ENCODE measurements at regions not wholly inside any gene's neighbourhood (a gene's known extent, or its start where the extent isn't known, plus 50 kb on each side); places are given as distances from the start of the nearest gene placed in this dataset.

DNA sequence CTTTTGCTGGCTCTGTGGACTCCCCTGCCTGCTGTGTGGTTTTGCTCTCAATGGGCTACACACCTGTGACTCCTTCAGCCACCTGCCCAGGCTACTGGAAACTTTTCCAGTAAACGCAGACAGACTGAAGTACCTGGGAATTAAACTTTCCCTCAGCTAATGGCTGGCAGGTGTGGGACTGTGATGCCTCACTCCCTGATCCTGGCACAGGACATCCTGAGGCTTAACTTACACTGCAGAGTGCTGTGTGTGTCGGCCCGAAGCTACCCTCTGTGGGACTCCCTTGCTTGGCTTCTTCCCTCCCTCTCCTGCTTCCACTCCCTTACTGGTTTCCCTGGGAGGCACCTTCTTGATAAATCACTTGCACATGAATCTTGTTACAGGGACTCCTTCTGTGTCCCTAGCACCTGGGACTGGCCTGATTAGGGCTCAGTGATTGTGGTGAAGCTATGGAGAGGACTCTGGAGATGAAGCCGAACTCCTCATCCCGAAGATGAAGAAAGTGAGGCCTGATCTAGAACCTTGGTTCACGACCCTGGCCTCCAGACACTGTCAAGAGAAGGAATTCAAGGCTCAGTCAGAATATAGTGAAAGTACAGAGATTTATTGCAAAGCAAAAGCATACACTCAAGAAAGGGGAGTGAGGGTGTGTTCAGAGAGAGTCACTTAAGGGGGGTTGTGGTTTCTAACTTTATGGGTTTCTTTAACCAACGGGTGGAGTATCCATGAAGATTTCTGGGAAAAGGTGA, 113.4 kb upstream of the ALDH1B1 start:
- no peak for DNase-seq
- Mint-ChIP-seq H3K36me3 (ENCODE audit: low read depth) (no peaks in the 10 kb centered on the region), H3K27me3 (ENCODE audit: low read depth) (no peaks in the 10 kb centered on the region), H3K9me3 (no peaks in the 10 kb centered on the region), H3K4me1 (ENCODE audit: low read depth) (peaks cover 15% of the 10 kb centered on the region), H3K4me3 (no peak overlapping the region), H3K27ac (no peak overlapping the region)
- intact Hi-C loops (cut with micrococcal nuclease): loop anchor here (10.0 kb wide), 1 partner anchor 54 kb away; no protein-coding TSS in a partner anchor
- CTCF ChIA-PET: no interaction called here

DNA sequence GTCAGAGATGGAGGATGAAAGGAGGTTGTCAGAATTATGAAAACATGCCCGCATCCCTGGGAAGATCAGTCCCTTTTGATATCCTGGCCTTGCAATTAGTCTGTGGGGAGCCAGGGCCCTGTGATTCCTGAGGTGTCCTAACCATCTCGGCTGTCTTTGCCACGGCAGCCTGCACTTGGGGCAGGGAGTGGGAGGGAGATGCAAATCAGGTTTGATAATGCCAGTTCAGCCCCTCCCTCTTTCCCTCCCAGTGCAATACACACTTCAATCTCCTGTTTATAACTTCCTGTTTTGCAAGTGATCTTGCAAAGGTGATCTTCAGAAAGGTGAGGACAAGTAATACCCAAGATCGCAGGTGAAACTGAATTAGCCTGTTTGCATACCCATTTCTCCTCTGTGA, 114.0 kb upstream of the ALDH1B1 start:
- no peak for DNase-seq
- Mint-ChIP-seq H3K4me1 (ENCODE audit: low read depth) (peaks cover 15% of the 10 kb centered on the region), H3K36me3 (ENCODE audit: low read depth) (no peaks in the 10 kb centered on the region), H3K27ac (no peak overlapping the region), H3K4me3 (no peak overlapping the region), H3K9me3 (no peaks in the 10 kb centered on the region), H3K27me3 (ENCODE audit: low read depth) (no peaks in the 10 kb centered on the region)
- intact Hi-C loops (cut with micrococcal nuclease): loop anchor here (10.0 kb wide), 1 partner anchor 54 kb away; no protein-coding TSS in a partner anchor
- CTCF ChIA-PET: no interaction called here

GRCh38 chr9:38277601-38278200, 114.8 kb upstream of the ALDH1B1 start:
- H3K4me1 Mint-ChIP-seq (ENCODE audit: low read depth): peaks cover 15% of the 10 kb centered on the region
- H3K9me3 Mint-ChIP-seq: no peaks in the 10 kb centered on the region
- no peaks in the 10 kb centered on the region for H3K36me3 Mint-ChIP-seq (ENCODE audit: low read depth)
- no peak overlapping the region for H3K4me3 Mint-ChIP-seq
- H3K27ac Mint-ChIP-seq: no peak overlapping the region
- CTCF ChIA-PET: no interaction called here
- intact Hi-C loops (cut with micrococcal nuclease): loop anchor here (10.0 kb wide), 1 partner anchor 53 kb away; no protein-coding TSS in a partner anchor
- no peaks in the 10 kb centered on the region for H3K27me3 Mint-ChIP-seq (ENCODE audit: low read depth)
- no peak for DNase-seq

DNA sequence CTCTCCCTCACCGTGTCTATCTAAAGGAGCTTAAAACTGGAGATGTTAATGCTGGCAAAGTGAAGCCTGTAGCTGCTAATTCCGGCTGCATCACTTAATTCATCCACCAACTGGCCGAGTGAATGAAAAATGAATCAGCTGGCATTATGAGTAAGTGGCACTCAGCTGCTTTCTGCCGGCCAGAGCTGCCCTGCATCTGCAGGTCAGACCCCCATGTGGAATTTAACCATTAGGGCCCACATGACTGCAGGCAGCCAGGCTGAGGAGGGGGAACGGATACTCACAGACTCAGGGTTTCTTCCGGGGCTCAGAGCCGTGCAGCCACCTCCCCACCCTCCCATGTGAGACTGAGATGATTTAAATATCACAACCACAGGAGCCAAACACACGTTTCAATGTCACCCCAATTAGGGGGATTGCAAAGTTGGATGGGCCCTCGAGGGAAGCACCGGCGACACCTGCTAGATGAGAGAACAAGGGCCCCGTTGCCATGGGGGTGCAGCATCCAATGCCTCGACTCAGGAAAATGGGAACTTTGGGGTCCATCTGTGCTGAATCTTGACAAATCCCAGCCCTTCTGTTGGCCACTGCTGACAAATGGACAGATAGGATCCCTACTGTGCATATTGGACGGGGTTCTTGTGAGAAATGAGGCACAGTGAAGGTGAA, 115.6 kb upstream of the ALDH1B1 start:
- H3K9me3 Mint-ChIP-seq: no peaks in the 10 kb centered on the region

DNA sequence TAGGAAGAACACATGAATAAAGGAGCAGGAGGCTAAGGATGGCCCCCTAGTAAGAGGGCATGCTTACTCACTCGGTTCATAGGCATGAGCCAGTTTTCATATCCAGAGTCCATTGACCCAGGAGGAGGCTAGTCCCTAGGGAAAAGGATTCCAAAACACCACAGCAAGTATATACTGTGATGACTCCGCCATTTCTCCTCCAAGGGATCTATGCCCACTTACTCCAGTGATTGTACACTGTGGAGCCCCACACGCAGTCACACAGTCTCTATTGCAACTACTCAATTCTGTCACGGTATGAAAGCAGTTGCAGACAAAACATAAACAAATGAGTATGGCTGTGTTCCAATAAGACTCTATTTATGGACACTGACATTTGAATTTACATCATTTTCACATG, 117.7 kb upstream of the ALDH1B1 start:
- Mint-ChIP-seq H3K36me3 (ENCODE audit: low read depth) (no peaks in the 10 kb centered on the region), H3K4me3 (no peak overlapping the region), H3K9me3 (no peaks in the 10 kb centered on the region), H3K27ac (no peak overlapping the region), H3K27me3 (ENCODE audit: low read depth) (no peaks in the 10 kb centered on the region), H3K4me1 (ENCODE audit: low read depth) (peaks cover 15% of the 10 kb centered on the region)
- CTCF ChIA-PET: no interaction called here
- DNase-seq: no peak
- intact Hi-C loops (cut with micrococcal nuclease): loop anchor here (10.0 kb wide), 1 partner anchor 50 kb away; no protein-coding TSS in a partner anchor

More for the DNA sequence above, 115.6 kb upstream of the ALDH1B1 start:
- CTCF ChIA-PET: no interaction called here
- H3K4me1 Mint-ChIP-seq (ENCODE audit: low read depth): peaks cover 15% of the 10 kb centered on the region
- H3K36me3 Mint-ChIP-seq (ENCODE audit: low read depth): no peaks in the 10 kb centered on the region
- no peak overlapping the region for H3K4me3 Mint-ChIP-seq
- no peak overlapping the region for H3K27ac Mint-ChIP-seq
- no peak for DNase-seq
- intact Hi-C loops (cut with micrococcal nuclease): loop anchor here (10.0 kb wide), 1 partner anchor 52 kb away; no protein-coding TSS in a partner anchor
- no peaks in the 10 kb centered on the region for H3K27me3 Mint-ChIP-seq (ENCODE audit: low read depth)

GRCh38 chr9:38272710-38273109, 119.8 kb upstream of the ALDH1B1 start:
- Mint-ChIP-seq H3K4me1 (ENCODE audit: low read depth) (no peaks in the 10 kb centered on the region), H3K9me3 (no peaks in the 10 kb centered on the region), H3K27me3 (ENCODE audit: low read depth) (no peaks in the 10 kb centered on the region), H3K4me3 (no peak overlapping the region), H3K27ac (no peak overlapping the region), H3K36me3 (ENCODE audit: low read depth) (no peaks in the 10 kb centered on the region)
- intact Hi-C loops (cut with micrococcal nuclease): loop anchor here (10.0 kb wide), 1 partner anchor 48 kb away; no protein-coding TSS in a partner anchor
- CTCF ChIA-PET: no interaction called here
- DNase-seq: no peak

- Mint-ChIP-seq H3K4me1 (ENCODE audit: low read depth) (no peaks in the 10 kb centered on the region), H3K36me3 (ENCODE audit: low read depth) (no peaks in the 10 kb centered on the region), H3K9me3 (peaks cover under 1% of the 10 kb centered on the region), H3K4me3 (no peak overlapping the region), H3K27ac (no peak overlapping the region), H3K27me3 (ENCODE audit: low read depth) (peaks cover under 1% of the 10 kb centered on the region)
- CTCF ChIA-PET: no interaction called here
- DNase-seq: no peak
- intact Hi-C loops (cut with micrococcal nuclease): loop anchor here (10.0 kb wide), 1 partner anchor 47 kb away; no protein-coding TSS in a partner anchor
Observed at GRCh38 chr9:38271666-38272241, 120.7 kb upstream of the ALDH1B1 start.

GRCh38 chr9:38269775-38270174, 122.7 kb upstream of the ALDH1B1 start:
- Mint-ChIP-seq H3K27ac (no peak overlapping the region), H3K36me3 (ENCODE audit: low read depth) (no peaks in the 10 kb centered on the region), H3K9me3 (peaks cover 14% of the 10 kb centered on the region), H3K27me3 (ENCODE audit: low read depth) (peaks cover 4% of the 10 kb centered on the region), H3K4me3 (no peak overlapping the region), H3K4me1 (ENCODE audit: low read depth) (no peaks in the 10 kb centered on the region)
- intact Hi-C loops (cut with micrococcal nuclease): loop anchor here (10.0 kb wide), 3 partner anchors 45 to 355 kb away; no protein-coding TSS in a partner anchor
- DNase-seq: no peak
- CTCF ChIA-PET: no interaction called here

GRCh38 chr9:38263532-38263931, 129.0 kb upstream of the ALDH1B1 start:
- Mint-ChIP-seq H3K9me3 (peaks cover 22% of the 10 kb centered on the region), H3K27ac (no peak overlapping the region), H3K4me3 (no peak overlapping the region), H3K4me1 (ENCODE audit: low read depth) (no peaks in the 10 kb centered on the region), H3K36me3 (ENCODE audit: low read depth) (no peaks in the 10 kb centered on the region), H3K27me3 (ENCODE audit: low read depth) (peaks cover 14% of the 10 kb centered on the region)
- no peak for DNase-seq
- CTCF ChIA-PET: interaction anchor here (1.0 to 1.2 kb wide), 2 partner anchors 20 to 35 kb away, joined by 3 read pairs; no protein-coding TSS in a partner anchor
- intact Hi-C loops (cut with micrococcal nuclease): loop anchor here (5.0 to 10.0 kb wide), 3 partner anchors 99 to 349 kb away; no protein-coding TSS in a partner anchor

- no peak for DNase-seq
- H3K27me3 Mint-ChIP-seq (ENCODE audit: low read depth): peaks cover 10% of the 10 kb centered on the region
- peaks cover 8% of the 10 kb centered on the region for H3K9me3 Mint-ChIP-seq
- H3K27ac Mint-ChIP-seq: no peak overlapping the region
- no peaks in the 10 kb centered on the region for H3K4me1 Mint-ChIP-seq (ENCODE audit: low read depth)
- intact Hi-C loops (cut with micrococcal nuclease): loop anchor here (5.0 to 10.0 kb wide), 3 partner anchors 95 to 345 kb away; no protein-coding TSS in a partner anchor
- H3K4me3 Mint-ChIP-seq: no peak overlapping the region
- H3K36me3 Mint-ChIP-seq (ENCODE audit: low read depth): no peaks in the 10 kb centered on the region
- CTCF ChIA-PET: no interaction called here
Observed at GRCh38 chr9:38259519-38260218, 132.8 kb upstream of the ALDH1B1 start.

DNA sequence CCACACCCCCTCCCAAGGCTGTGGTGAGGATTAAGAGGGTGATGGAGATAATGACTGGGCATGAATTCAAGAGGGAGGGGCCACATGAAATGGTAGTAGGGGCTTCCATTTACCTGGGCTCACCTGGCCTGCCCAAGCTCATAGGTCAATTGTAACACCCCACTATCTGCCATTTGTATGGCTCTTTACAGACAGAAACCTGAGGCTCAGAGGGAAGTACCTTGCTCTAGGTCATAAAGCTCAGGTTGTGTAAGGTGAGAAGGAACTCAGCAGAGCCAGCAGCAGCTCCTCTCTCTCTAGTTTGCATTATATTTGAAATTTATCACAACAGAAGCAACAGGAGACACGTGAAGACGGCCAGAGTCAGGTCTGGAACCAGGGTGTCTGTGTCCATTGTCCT, 133.4 kb upstream of the ALDH1B1 start:
- no peak overlapping the region for H3K27ac Mint-ChIP-seq
- DNase-seq: no peak
- no peaks in the 10 kb centered on the region for H3K36me3 Mint-ChIP-seq (ENCODE audit: low read depth)
- no peaks in the 10 kb centered on the region for H3K4me1 Mint-ChIP-seq (ENCODE audit: low read depth)
- H3K27me3 Mint-ChIP-seq (ENCODE audit: low read depth): peaks cover 6% of the 10 kb centered on the region
- peaks cover 4% of the 10 kb centered on the region for H3K9me3 Mint-ChIP-seq
- H3K4me3 Mint-ChIP-seq: no peak overlapping the region
- CTCF ChIA-PET: no interaction called here
- intact Hi-C loops (cut with micrococcal nuclease): no loop called here
